ENCODE measurements at regions not wholly inside any gene's neighbourhood (a gene's known extent, or its start where the extent isn't known, plus 50 kb on each side); places are given as distances from the start of the nearest gene placed in this dataset.

DNA sequence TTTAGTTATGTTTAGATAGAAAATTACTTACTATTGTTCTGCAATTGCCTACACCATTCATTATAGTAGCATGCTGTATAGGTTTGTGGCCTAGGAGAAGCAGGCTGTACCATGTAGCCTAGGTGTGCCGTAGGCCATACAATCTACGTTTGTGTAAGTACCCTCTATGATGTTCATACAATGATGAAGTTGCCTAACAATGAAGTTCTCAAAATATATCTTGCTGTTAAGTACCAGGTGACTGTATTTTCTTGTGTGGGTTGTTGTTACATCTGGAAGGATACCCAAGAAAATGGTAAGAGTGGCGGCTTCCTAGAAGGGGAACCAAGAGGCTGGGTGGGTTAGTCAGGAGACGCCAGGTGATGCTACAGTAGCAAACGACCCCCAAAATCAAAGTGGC lies 88.3 kb upstream of the FOXF1 start:
- H3K27me3 ChIP-seq: peaks cover 30% of the 10 kb centered on the region
- no peaks in the 10 kb centered on the region for H3K9me3 ChIP-seq
- H3K4me1 ChIP-seq: no peaks in the 10 kb centered on the region
- TF ChIP-seq POLR2A (IDR thresholded peaks at IDR 0.05): no peak
- TF ChIP-seq, protein P1, sequence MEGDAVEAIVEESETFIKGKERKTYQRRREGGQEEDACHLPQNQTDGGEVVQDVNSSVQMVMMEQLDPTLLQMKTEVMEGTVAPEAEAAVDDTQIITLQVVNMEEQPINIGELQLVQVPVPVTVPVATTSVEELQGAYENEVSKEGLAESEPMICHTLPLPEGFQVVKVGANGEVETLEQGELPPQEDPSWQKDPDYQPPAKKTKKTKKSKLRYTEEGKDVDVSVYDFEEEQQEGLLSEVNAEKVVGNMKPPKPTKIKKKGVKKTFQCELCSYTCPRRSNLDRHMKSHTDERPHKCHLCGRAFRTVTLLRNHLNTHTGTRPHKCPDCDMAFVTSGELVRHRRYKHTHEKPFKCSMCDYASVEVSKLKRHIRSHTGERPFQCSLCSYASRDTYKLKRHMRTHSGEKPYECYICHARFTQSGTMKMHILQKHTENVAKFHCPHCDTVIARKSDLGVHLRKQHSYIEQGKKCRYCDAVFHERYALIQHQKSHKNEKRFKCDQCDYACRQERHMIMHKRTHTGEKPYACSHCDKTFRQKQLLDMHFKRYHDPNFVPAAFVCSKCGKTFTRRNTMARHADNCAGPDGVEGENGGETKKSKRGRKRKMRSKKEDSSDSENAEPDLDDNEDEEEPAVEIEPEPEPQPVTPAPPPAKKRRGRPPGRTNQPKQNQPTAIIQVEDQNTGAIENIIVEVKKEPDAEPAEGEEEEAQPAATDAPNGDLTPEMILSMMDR (IDR thresholded peaks at IDR 0.05): no peak
- no peak for TF ChIP-seq EP300 (IDR thresholded peaks at IDR 0.05)
- no peak for TF ChIP-seq POLR2AphosphoS5 (IDR thresholded peaks at IDR 0.05)
- no peak overlapping the region for H3K27ac ChIP-seq
- H3K4me3 ChIP-seq: no peak overlapping the region
- no peaks in the 10 kb centered on the region for H3K36me3 ChIP-seq
- DNase-seq (ENCODE audit: low spot score in 2 of 2): no peak
- WGBS: 91% methylated on average over 5 of the region's 5 CpGs

DNA sequence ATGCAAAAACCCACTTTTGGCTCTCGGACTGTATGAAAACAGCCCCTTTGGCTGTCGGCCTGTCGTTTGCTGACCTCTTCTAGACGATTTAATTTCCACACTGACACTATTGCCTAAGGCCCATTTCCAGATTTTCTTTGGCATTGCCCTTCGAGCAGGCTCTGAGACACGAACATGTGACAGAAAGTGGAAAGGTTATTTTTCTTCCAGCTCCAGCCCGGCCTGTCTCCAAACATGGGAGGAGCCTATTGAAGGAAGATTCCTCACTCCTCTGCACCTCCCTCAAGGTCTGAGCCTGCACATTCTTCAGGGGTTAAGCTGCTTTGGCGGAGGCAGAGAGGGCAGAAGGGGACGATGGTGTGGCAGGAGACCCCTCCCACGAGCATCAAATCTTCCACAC lies 85.9 kb upstream of the FOXF1 start:
- Histone ChIP-seq H3K4me3 (no peak overlapping the region), H3K4me1 (no peaks in the 10 kb centered on the region), H3K36me3 (no peaks in the 10 kb centered on the region), H3K9me3 (no peaks in the 10 kb centered on the region), H3K27ac (no peak overlapping the region), H3K27me3 (peaks cover 31% of the 10 kb centered on the region)
- TF ChIP-seq, protein P1 (IDR thresholded peaks at IDR 0.05): no peak
- TF ChIP-seq POLR2A (IDR thresholded peaks at IDR 0.05): no peak
- no peak for TF ChIP-seq EP300 (IDR thresholded peaks at IDR 0.05)
- TF ChIP-seq POLR2AphosphoS5 (IDR thresholded peaks at IDR 0.05): no peak
- DNase-seq (ENCODE audit: low spot score in 2 of 2): no peak
- WGBS: 38% methylated on average over 10 of the region's 10 CpGs

DNA sequence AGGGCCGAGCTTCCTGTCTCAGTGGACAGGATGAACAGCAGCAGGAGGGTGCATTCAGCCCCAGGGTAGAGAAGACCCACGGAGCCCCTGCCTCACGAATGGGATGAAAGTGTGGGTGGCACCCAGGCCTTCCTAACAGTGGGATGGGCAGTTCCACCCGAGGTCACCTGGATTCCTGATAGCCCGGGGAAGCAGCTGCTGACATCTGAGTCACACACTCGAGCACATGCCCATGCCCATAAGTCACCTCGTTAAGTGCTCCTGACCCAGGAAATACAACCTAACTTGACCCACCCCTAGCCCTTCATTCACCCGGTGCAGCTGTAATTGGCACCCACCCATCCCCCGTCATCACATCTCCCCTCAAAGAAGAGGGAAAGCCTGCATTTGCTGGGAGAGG lies 85.3 kb upstream of the FOXF1 start:
- H3K9me3 ChIP-seq: no peaks in the 10 kb centered on the region
- no peak overlapping the region for H3K4me3 ChIP-seq
- TF ChIP-seq, protein P1 (IDR thresholded peaks at IDR 0.05): no peak
- TF ChIP-seq POLR2AphosphoS5 (IDR thresholded peaks at IDR 0.05): no peak
- no peak for TF ChIP-seq EP300 (IDR thresholded peaks at IDR 0.05)
- no peak for TF ChIP-seq POLR2A (IDR thresholded peaks at IDR 0.05)
- 79% methylated on average over 3 of the region's 9 CpGs for WGBS
- H3K36me3 ChIP-seq: no peaks in the 10 kb centered on the region
- H3K4me1 ChIP-seq: no peaks in the 10 kb centered on the region
- DNase-seq (ENCODE audit: low spot score in 2 of 2): no peak
- H3K27ac ChIP-seq: no peak overlapping the region
- peaks cover 31% of the 10 kb centered on the region for H3K27me3 ChIP-seq

DNA sequence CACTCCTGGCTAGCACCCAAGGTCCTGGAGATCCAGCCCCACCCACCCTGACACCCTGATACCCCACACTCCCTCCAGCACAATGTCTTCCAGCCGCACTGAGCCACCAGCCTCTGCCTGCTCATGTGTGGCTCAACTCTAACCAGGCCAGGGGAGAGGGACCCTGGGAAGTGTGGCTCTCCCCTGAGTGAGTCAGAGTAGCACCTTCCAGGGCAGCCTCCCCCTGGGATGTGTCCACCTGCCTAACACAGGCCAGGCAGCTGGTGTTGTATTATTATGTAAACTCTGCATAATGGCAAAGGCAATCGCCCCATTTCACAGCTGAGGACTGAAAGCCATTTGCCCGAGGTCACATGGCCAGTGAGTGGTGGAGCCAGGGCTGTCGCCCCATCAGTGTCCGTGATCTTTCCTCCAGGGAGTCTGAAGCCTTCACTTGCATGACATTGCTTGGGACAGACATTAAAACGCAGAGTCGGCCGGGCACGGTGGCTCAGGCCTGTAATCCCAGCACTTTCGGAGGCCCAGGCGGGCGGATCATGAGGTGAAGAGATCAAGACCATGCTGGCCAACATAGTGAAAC lies 84.2 kb upstream of the FOXF1 start:
- no peaks in the 10 kb centered on the region for H3K36me3 ChIP-seq
- H3K4me3 ChIP-seq: no peak overlapping the region
- no peaks in the 10 kb centered on the region for H3K4me1 ChIP-seq
- no peak for TF ChIP-seq POLR2A (IDR thresholded peaks at IDR 0.05)
- TF ChIP-seq, protein P1 (IDR thresholded peaks at IDR 0.05): no peak
- TF ChIP-seq POLR2AphosphoS5 (IDR thresholded peaks at IDR 0.05): no peak
- no peak for DNase-seq (ENCODE audit: low spot score in 2 of 2)
- H3K9me3 ChIP-seq: no peaks in the 10 kb centered on the region
- 93% methylated on average over 9 of the region's 12 CpGs for WGBS
- H3K27me3 ChIP-seq: peaks cover 31% of the 10 kb centered on the region
- no peak overlapping the region for H3K27ac ChIP-seq

GRCh38 chr16:86427433-86427851 lies 82.9 kb upstream of the FOXF1 start:
- no peak overlapping the region for H3K4me3 ChIP-seq
- 59% methylated on average over 8 of the region's 8 CpGs for WGBS
- H3K36me3 ChIP-seq: no peaks in the 10 kb centered on the region
- H3K27ac ChIP-seq: no peak overlapping the region
- H3K9me3 ChIP-seq: no peaks in the 10 kb centered on the region
- no peak for DNase-seq (ENCODE audit: low spot score in 2 of 2)
- no peak for TF ChIP-seq EP300 (IDR thresholded peaks at IDR 0.05)
- TF ChIP-seq, protein P1 (IDR thresholded peaks at IDR 0.05): no peak
- no peak for TF ChIP-seq POLR2A (IDR thresholded peaks at IDR 0.05)
- no peak for TF ChIP-seq POLR2AphosphoS5 (IDR thresholded peaks at IDR 0.05)
- H3K4me1 ChIP-seq: no peaks in the 10 kb centered on the region
- H3K27me3 ChIP-seq: peaks cover 42% of the 10 kb centered on the region
